ENCODE measurements at regions not wholly inside any gene's neighbourhood (a gene's known extent, or its start where the extent isn't known, plus 50 kb on each side); places are given as distances from the start of the nearest gene placed in this dataset.
"Not testable (repeated sequence)": the region's sequence is repeated elsewhere in the genome, so short reads cannot be mapped to it uniquely, and the experiment has no call there.

GRCh38 chr3:118765636-118766305 is 268.9 kb downstream of the IGSF11 start:
- DNase-seq: no peak

- no peak for DNase-seq
Measured at GRCh38 chr3:118766306-118766669, 268.4 kb downstream of the IGSF11 start.

DNA sequence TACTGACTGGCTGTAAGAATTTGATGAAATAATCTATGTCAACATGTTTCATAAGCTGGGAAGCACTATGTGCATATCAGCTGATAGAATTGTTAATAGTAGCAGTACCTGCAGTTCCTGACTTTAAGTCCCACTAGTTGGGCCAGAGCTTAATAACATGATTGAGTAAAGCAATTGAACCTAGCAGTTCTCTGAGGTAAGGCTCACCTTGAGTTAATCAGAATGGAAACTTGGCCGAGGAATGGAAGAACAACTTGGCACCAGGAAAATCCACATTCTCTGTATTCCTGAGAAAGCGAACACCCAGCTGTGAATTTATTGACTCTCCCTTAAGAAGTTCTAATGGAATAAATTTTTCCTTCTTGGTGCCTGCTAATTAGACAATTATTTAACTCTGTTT is 262.6 kb downstream of the IGSF11 start:
- DNase-seq: no peak

- no peak for DNase-seq
Measured at GRCh38 chr3:118772547-118773011, 262.1 kb downstream of the IGSF11 start.

GRCh38 chr3:118775021-118775420 is 259.6 kb downstream of the IGSF11 start:
- no peak for DNase-seq

DNA sequence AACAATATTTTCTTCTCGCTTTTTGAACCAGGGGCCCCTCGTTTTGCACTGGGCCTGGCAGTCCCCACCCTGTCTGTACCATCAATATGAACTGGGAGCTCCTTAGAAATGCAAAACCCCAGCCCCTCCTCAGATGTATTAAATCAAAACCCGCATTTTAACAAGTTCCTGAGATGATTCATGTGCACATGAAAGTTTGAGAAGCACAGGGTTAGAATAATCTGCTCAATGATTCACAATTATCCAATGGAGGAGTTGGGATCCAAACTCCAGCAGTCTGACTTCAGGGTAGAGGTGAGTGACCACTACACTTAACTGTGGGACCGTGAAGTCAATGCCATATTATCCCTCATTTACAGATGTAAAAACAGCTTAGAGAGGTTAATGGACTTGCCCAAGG is 256.4 kb downstream of the IGSF11 start:
- no peak for DNase-seq

- DNase-seq: no peak
Measured at GRCh38 chr3:118781232-118781631, 253.4 kb downstream of the IGSF11 start.

- DNase-seq: no peak
Measured at GRCh38 chr3:118781839-118782238, 252.8 kb downstream of the IGSF11 start.

DNA sequence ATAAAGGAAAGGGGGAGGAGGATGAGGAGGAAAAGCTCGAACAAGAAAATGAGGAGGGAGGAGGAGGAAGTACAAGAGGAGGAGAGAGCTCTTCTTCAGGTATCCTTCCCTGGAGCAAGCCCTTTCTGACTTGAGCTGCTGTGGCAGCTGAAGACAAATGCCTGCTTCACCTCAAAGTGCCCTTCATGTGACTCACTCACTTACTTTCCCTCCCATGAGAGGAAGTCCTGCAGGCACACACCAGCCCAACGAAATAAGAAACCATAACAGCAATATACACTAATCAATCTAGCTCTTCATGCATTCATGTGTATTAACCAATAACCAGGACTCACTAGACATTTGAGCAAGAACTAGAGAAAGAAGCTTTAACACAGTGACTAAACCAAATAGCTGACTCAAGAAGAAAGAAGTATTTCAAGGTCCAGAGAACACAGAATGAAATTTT is 251.9 kb downstream of the IGSF11 start:
- DNase-seq: no peak

- DNase-seq: no peak
Measured at GRCh38 chr3:118785415-118785814, 249.2 kb downstream of the IGSF11 start.

GRCh38 chr3:118791246-118791645 is 243.4 kb downstream of the IGSF11 start:
- DNase-seq: no peak

DNA sequence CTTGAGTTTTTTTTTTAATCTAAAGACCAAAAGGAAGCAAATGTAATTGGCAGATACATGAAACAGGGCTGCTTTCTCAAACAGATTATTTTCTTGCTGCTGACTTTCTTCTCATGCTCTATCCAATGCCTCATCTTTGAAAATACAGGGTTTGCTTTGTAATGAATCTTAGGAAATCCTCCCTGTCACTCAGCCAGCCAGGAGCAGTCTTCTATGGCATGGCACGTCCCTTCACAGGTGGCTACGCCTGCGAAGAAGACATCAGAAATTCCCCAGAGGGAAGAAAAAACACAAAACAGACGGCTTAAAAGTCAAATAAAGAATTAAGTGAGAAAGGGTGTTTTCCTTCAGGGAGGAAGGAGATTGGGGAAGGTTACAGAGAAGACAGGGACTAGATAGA is 242.5 kb downstream of the IGSF11 start:
- DNase-seq: no peak

DNA sequence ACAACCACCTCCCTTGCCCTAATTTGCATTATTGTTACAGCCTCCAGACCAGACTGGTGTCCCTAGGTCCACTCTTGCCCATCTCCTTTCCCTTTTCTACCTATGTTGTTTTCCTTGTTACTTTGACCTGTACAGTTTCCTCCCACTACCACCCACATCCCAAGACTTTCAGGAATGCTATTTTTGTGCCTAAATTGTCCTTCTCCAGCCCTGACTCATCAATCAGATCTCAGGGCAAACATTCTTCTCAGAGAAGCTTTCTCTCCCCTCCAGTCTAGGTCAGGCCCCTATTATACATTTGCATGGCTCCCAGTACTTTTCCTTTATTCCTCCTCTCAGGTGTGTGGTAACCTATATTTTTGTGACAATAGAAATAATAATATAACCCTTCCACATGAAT is 241.5 kb downstream of the IGSF11 start:
- DNase-seq: no peak

GRCh38 chr3:118799303-118799702 is 235.3 kb downstream of the IGSF11 start:
- DNase-seq: no peak

DNA sequence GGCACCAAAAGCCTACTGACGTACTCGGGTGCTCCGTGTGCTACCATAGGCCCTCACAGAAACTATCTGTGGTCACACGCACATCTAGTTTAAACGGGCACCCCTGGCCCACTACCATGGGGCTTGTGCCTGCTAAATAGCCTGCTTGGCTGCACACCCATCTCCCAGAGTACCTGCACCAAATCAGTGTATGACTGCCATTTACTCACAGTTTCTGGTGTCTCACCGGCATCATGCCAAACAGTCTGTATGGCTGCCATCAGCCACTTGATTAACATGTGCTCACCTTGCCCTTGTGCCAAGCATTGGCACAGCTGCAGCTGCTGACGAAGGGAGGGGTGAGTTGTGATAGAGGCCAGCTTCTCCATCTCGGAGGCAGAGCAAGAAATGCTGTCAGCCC is 232.7 kb downstream of the IGSF11 start:
- no peak for DNase-seq

- no peak for DNase-seq
Measured at GRCh38 chr3:118802325-118803095, 232.1 kb downstream of the IGSF11 start.

DNA sequence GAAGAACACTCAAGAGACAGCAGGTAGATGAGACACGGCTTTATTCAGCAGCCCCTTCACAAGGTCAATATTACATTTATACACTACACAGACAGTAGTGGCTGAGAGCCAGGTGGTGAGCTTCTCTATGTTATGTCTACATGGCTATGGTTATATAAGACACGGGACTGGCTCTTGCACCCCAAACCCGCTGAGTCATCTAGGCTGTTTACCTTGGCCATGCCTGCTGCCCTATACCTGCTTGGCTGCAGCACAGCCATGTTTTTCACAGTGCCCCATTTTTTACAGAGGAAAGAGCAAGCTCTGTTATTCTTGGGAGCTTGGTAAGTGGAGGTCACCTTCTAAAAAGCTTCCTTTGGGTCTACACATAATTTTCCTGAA is 231.6 kb downstream of the IGSF11 start:
- no peak for DNase-seq

- no peak for DNase-seq
Measured at GRCh38 chr3:118805007-118805406, 229.6 kb downstream of the IGSF11 start.

DNA sequence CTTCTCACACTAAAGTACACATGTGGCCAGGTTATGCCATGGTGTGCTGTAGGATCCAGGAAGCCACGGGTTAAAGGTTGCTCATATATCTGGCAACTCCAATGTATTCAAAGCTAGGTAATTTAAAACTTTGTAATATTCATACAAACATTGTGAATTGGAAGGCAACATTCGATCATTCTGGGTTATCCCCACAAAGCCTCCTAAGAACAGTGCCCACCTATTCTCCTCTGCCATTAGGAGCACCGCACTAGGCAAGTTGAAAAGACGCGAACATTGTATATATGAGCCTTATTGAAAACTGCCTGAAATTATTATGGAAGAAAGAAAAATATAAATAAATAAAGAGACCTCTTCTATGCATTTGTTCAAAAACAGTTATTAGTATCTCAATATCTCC is 228.2 kb downstream of the IGSF11 start:
- DNase-seq: no peak

GRCh38 chr3:118807349-118807748 is 227.3 kb downstream of the IGSF11 start:
- not testable (repeated sequence) for DNase-seq

GRCh38 chr3:118808723-118809122 is 225.9 kb downstream of the IGSF11 start:
- no peak for DNase-seq

- no peak for DNase-seq
Measured at GRCh38 chr3:118809696-118810498, 224.7 kb downstream of the IGSF11 start.

DNA sequence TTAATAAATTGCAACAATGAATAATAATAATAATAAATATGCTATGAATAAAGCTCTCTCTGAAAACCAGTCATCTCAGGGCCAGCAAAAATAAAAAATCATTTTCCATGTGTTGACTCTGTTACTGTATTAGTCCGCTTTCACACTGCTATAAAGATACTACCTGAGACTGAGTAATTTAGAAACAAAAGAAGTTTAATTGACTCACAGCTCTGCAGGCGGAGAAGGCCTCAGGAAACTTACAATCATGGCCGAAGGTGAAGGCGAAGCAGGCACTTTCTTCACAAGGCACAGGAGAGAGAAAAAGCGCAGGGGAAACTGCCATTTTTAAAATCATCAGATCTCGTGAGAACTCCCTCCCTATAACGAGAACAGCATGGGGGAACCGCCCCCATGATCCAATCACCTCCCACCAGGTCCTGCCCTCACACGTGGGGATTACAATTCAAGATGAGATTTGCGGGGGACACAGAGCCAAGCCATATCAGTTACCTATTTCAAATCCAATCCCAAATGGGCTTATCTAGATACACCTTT is 224.1 kb downstream of the IGSF11 start:
- no peak for DNase-seq
